Lung (tissue), 11 donors: ENCODE measurements at regions not wholly inside any gene's neighbourhood (a gene's known extent, or its start where the extent isn't known, plus 50 kb on each side); places are given as distances from the start of the nearest gene placed in this dataset.

Experiments used
- ATAC-seq: fragments of 200-7000 bp; cut with Tn5 transposase; one replicate; pipeline ENCODE4 v1.9.1; 2020; ENCODE audit warnings: moderate number of reproducible peaks; ENCODE audit not compliant: insufficient read depth, low FRiP score
- DNase-seq, 3 donors: peaks; one replicate each; pipeline ENCODE4 v3.0.0-alpha.2; 2013 to 2017
- H3K27ac ChIP-seq, 2 donors: one replicate each; pipeline ENCODE4 v1.5.1; 2013; ENCODE audit warnings: mild to moderate bottlenecking in 2 of 2, moderate library complexity in 2 of 2, control low read depth in 1 of 2, inconsistent platforms in 1 of 2, low read depth in 1 of 2, low read length in 1 of 2
- H3K27me3 ChIP-seq, 3 donors: one replicate each; pipeline ENCODE4 v1.5.1; 2013; ENCODE audit warnings: low read length in 2 of 3; ENCODE audit not compliant: control insufficient read depth in 3 of 3, insufficient read depth in 3 of 3
- H3K36me3 ChIP-seq, 4 donors: one replicate each; pipeline ENCODE4 v1.5.1; 2013; ENCODE audit warnings: low read length in 4 of 4, mild to moderate bottlenecking in 1 of 4, moderate library complexity in 1 of 4; ENCODE audit not compliant: control insufficient read depth in 4 of 4, insufficient read depth in 4 of 4
- H3K4me1 ChIP-seq, 5 donors: one replicate each; pipeline ENCODE4 v1.5.1; 2013; ENCODE audit warnings: low read length in 5 of 5, mild to moderate bottlenecking in 2 of 5, moderate library complexity in 1 of 5; ENCODE audit not compliant: control insufficient read depth in 5 of 5, insufficient read depth in 5 of 5
- H3K4me3 ChIP-seq: one replicate; pipeline ENCODE4 v1.5.1; 2013; ENCODE audit warnings: mild to moderate bottlenecking, control low read depth, moderate library complexity
- H3K9ac ChIP-seq, 2 donors: one replicate each; pipeline ENCODE4 v1.5.1; 2013; ENCODE audit warnings: low read length in 2 of 2, control low read depth in 1 of 2; ENCODE audit not compliant: insufficient read depth in 1 of 2
- H3K9me3 ChIP-seq, 4 donors: one replicate each; pipeline ENCODE4 v1.5.1; 2013; ENCODE audit warnings: low read length in 3 of 4, mild to moderate bottlenecking in 1 of 4, moderate library complexity in 1 of 4; ENCODE audit not compliant: control insufficient read depth in 4 of 4, insufficient read depth in 3 of 4
- CTCF ChIP-seq: IDR thresholded peaks from 2 replicates; pipeline ENCODE4 v1.5.1; 2012; ENCODE audit warnings: mild to moderate bottlenecking; ENCODE audit errors: control extremely low read depth, extremely low read depth
- WGBS, 2 donors: extraction: QIAGEN DNeasy Blood & Tissue Kit; methylation state at CpG; one replicate each; pipeline ENCODE4 v1.1.7; 2013; 5-methylcytosine and 5-hydroxymethylcytosine counted together
- donor health status: control.
- donor health status: control.
- donor health status: Bipolar disorder and iron deficiency.
- donor health status: healthy.
- donor health status: DM: yes; HTN: yes; CAD: no.

- WGBS, 2 donors = 75 to 83% methylated on average over 3 of the region's 3 CpGs
- TF ChIP-seq CTCF = no peak
- no peaks in the 10 kb centered on the region for H3K36me3 ChIP-seq
- DNase-seq (no peak), ATAC-seq (peak; percentile 19)
- H3K27ac ChIP-seq = peak overlapping the region in 1 of 2 donors; percentile 35
- peaks cover 0 to 2% (median 0%) of the 10 kb centered on the region in 5 donors for H3K4me1 ChIP-seq
- no peak overlapping the region for H3K9ac ChIP-seq
- no peaks in the 10 kb centered on the region for H3K27me3 ChIP-seq
- H3K9me3 ChIP-seq = peaks cover 0 to 1% (median 0%) of the 10 kb centered on the region in 4 donors
- H3K4me3 ChIP-seq = no peak overlapping the region
Measured at GRCh38 chr15:58346361-58346760, 85.4 kb upstream of the LIPC start.

- H3K36me3 ChIP-seq = no peaks in the 10 kb centered on the region
- DNase-seq (no peak), ATAC-seq (no peak)
- peaks cover 0 to 2% (median 0%) of the 10 kb centered on the region in 5 donors for H3K4me1 ChIP-seq
- H3K9ac ChIP-seq = no peak overlapping the region
- no peak for TF ChIP-seq CTCF
- no peak overlapping the region for H3K4me3 ChIP-seq
- peaks cover 0 to 1% (median 0%) of the 10 kb centered on the region in 4 donors for H3K9me3 ChIP-seq
- H3K27ac ChIP-seq = no peak overlapping the region
- no peaks in the 10 kb centered on the region for H3K27me3 ChIP-seq
- WGBS, 2 donors = 92% methylated on average over 1 of the region's 1 CpG
Measured at GRCh38 chr15:58348095-58348812, 83.5 kb upstream of the LIPC start.

DNA sequence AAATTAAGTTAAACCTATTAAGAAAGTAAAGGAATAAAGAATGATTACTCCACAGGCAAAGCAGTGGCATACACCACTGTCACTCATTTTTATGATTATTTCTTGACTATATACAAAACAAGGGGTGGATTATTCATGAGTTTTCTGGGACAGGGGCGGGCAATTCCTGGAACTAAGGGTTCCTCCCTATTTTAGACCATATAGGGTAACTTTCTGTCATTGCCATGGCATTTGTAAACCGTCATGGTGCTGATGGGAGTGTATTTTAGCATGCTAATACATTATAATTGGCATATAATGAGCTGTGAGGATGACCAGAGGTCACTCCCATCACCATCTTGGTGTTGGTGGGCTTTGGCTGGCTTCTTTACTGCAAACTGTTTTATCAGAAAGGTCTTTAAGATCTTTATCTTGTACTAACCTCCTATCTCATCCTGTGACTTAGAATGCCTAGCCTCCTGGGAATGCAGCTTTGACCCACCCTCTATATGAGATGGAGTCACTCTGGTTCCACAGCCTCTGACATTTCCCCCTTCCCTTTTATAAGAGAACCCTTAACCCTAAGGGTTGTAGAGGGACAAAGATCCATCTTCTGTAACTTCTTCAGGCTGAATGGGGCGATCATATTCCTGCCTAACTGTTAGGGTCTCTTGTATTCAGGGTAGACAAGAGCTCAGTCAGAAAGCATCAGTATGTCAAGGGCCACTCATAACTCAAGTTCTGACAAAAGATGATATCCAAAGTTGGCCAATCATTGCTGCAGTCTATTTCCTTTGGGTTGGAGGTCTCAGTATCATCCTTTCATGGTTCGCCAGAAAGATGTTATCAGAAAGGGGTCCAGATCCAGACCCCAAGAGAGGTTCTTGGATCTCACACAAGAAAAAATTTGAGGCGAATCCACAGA lies 79.5 kb upstream of the LIPC start:
- no peak overlapping the region for H3K4me3 ChIP-seq
- H3K4me1 ChIP-seq = no peaks in the 10 kb centered on the region
- WGBS, 2 donors = 93 to 97% methylated on average over 5 of the region's 5 CpGs
- no peaks in the 10 kb centered on the region for H3K36me3 ChIP-seq
- no peak overlapping the region for H3K27ac ChIP-seq
- no peak overlapping the region for H3K9ac ChIP-seq
- no peaks in the 10 kb centered on the region for H3K27me3 ChIP-seq
- DNase-seq = no peak
- no peaks in the 10 kb centered on the region for H3K9me3 ChIP-seq
- no peak for TF ChIP-seq CTCF
- ATAC-seq = no peak
